HG02943 (cell line): ENCODE measurements at regions not wholly inside any gene's neighbourhood (a gene's known extent, or its start where the extent isn't known, plus 50 kb on each side); places are given as distances from the start of the nearest gene placed in this dataset.
"Not testable (repeated sequence)": the region's sequence is repeated elsewhere in the genome, so short reads cannot be mapped to it uniquely, and the experiment has no call there.

Experiments
- ATAC-seq: cut with Tn5 transposase; IDR thresholded peaks from one replicate; pipeline ENCODE4 v1.9.1; 2021; ENCODE audit warnings: mild to moderate bottlenecking, low read depth, moderate library complexity; ENCODE audit not compliant: unreplicated experiment

- ATAC-seq: no peak
These were observed 171.7 kb upstream of the CRBN start for GRCh38 chr3:3351226-3351625.

GRCh38 chr3:3347056-3347455 lies 167.6 kb upstream of the CRBN start:
- ATAC-seq: not testable (repeated sequence)

- no peak for ATAC-seq
These were observed 167.1 kb upstream of the CRBN start for GRCh38 chr3:3346556-3346955.

GRCh38 chr3:3342141-3342540 lies 162.7 kb upstream of the CRBN start:
- ATAC-seq: no peak

GRCh38 chr3:3340965-3341895 lies 161.7 kb upstream of the CRBN start:
- ATAC-seq: no peak

- ATAC-seq: no peak
These were observed 161.0 kb upstream of the CRBN start for GRCh38 chr3:3340526-3340925.

- no peak for ATAC-seq
These were observed 156.4 kb upstream of the CRBN start for GRCh38 chr3:3335903-3336302.

GRCh38 chr3:3334491-3334890 lies 155.0 kb upstream of the CRBN start:
- no peak for ATAC-seq

- ATAC-seq: no peak
These were observed 154.1 kb upstream of the CRBN start for GRCh38 chr3:3333571-3333970.

- ATAC-seq: no peak
These were observed 137.0 kb upstream of the CRBN start for GRCh38 chr3:3316521-3316920.

GRCh38 chr3:3315846-3316245 lies 136.4 kb upstream of the CRBN start:
- ATAC-seq: no peak

- no peak for ATAC-seq
These were observed 130.4 kb upstream of the CRBN start for GRCh38 chr3:3309887-3310286.

GRCh38 chr3:3308809-3309208 lies 129.3 kb upstream of the CRBN start:
- no peak for ATAC-seq

- no peak for ATAC-seq
These were observed 128.0 kb upstream of the CRBN start for GRCh38 chr3:3307491-3307890.

GRCh38 chr3:3305841-3306240 lies 126.3 kb upstream of the CRBN start:
- no peak for ATAC-seq

GRCh38 chr3:3305084-3305483 lies 125.6 kb upstream of the CRBN start:
- ATAC-seq: no peak

- no peak for ATAC-seq
These were observed 124.1 kb upstream of the CRBN start for GRCh38 chr3:3303636-3304035.

- ATAC-seq: no peak
These were observed 123.5 kb upstream of the CRBN start for GRCh38 chr3:3302964-3303363.

- no peak for ATAC-seq
These were observed 122.0 kb upstream of the CRBN start for GRCh38 chr3:3301476-3301875.

- ATAC-seq: no peak
These were observed 117.5 kb upstream of the CRBN start for GRCh38 chr3:3296979-3297381.

GRCh38 chr3:3295586-3295985 lies 116.1 kb upstream of the CRBN start:
- no peak for ATAC-seq

- not testable (repeated sequence) for ATAC-seq
These were observed 112.3 kb upstream of the CRBN start for GRCh38 chr3:3291756-3292283.
